ENCODE measurements at regions not wholly inside any gene's neighbourhood (a gene's known extent, or its start where the extent isn't known, plus 50 kb on each side); places are given as distances from the start of the nearest gene placed in this dataset.

- Histone ChIP-seq H2BK20ac (ENCODE audit: low read depth, low read length) (no peak overlapping the region), H3K4me3 (ENCODE audit: insufficient read depth, low read depth, low read length) (no peak overlapping the region), H4K20me1 (ENCODE audit: insufficient read depth, low read length) (no peaks in the 10 kb centered on the region), H2AFZ (replicated peaks; ENCODE audit: low read length, poor library complexity) (no peak overlapping the region), H3K18ac (ENCODE audit: low read depth, low read length) (no peak overlapping the region), H3K9ac (ENCODE audit: low read depth, low read length) (no peak overlapping the region), H3K27me3 (ENCODE audit: control insufficient read depth, insufficient read depth, low read length) (no peaks in the 10 kb centered on the region), H3K23ac (ENCODE audit: low read depth, low read length) (no peak overlapping the region), H3K79me1 (ENCODE audit: low read depth in 1 of 2, low read length in 2 of 2) (no peaks in the 10 kb centered on the region), H2BK15ac (ENCODE audit: low read depth, low read length) (no peak overlapping the region), H3K4me2 (ENCODE audit: low read depth, low read length) (no peak overlapping the region), H3K4me1 (ENCODE audit: control insufficient read depth, insufficient read depth, low read length) (no peaks in the 10 kb centered on the region), H3K27ac (ENCODE audit: insufficient read depth, low read length) (no peak overlapping the region), H3K14ac (replicated peaks; ENCODE audit: low read depth, low read length) (no peak overlapping the region), H2BK120ac (ENCODE audit: low read depth, low read length) (no peak overlapping the region), H4K8ac (ENCODE audit: low read depth in 2 of 2, low read length in 2 of 2) (no peak overlapping the region), H2AK5ac (ENCODE audit: low read depth, low read length) (no peak overlapping the region), H3K36me3 (ENCODE audit: control insufficient read depth, insufficient read depth, low read length) (no peaks in the 10 kb centered on the region), H3K4ac (ENCODE audit: low read depth, low read length) (no peak overlapping the region), H2BK5ac (ENCODE audit: low read depth, low read length, poor library complexity, severe bottlenecking) (no peak overlapping the region), H4K5ac (ENCODE audit: low read depth, low read length) (no peak overlapping the region), H4K91ac (ENCODE audit: insufficient read depth, low read depth, low read length) (no peak overlapping the region), H3K9me3 (ENCODE audit: control insufficient read depth, insufficient read depth, low read length) (no peaks in the 10 kb centered on the region), H3K56ac (ENCODE audit: extremely low read depth, insufficient read depth, low read length) (no peak overlapping the region), H2AK9ac (replicated peaks; ENCODE audit: low read depth, low read length, poor library complexity) (no peak overlapping the region), H3K9me1 (ENCODE audit: insufficient read depth, low read length) (no peaks in the 10 kb centered on the region)
- dilution Hi-C loops (cut with HindIII; ENCODE audit: low sequenced_read_pairs, unreplicated experiment) = no loop called here
- POLR2A ChIA-PET (ENCODE audit: unreplicated experiment) = no interaction called here
- in situ Hi-C loops (cut with MboI; ENCODE audit: low sequenced_read_pairs) = no loop called here
- no peak for DNase-seq
- CTCF ChIA-PET = interaction anchor here (0.8 kb wide), 1 partner anchor 11 kb away, joined by 3 read pairs; no protein-coding TSS in a partner anchor
- intact Hi-C loops (cut with micrococcal nuclease) = no loop called here
- ATAC-seq (ENCODE audit: low read depth) = no peak
- TF ChIP-seq RFX5 (IDR thresholded peaks at IDR 0.05; ENCODE audit: low read depth, low read length) (no peak), MXI1 (IDR thresholded peaks at IDR 0.05; ENCODE audit: borderline replicate concordance, low read depth, low read length) (no peak), ELK1 (IDR thresholded peaks at IDR 0.05; ENCODE audit: borderline replicate concordance, low read depth, low read length) (no peak), MAFK (IDR thresholded peaks at IDR 0.05; ENCODE audit: low read depth, low read length) (peak; percentile 85)
- no TSS peak for BruUV-seq (replicated peaks)
Observed at GRCh38 chr5:110323832-110324231, 402.6 kb downstream of the TMEM232 start.

All from IMR-90 (cell line).